Myocyte (in vitro differentiated cells): ENCODE measurements at regions not wholly inside any gene's neighbourhood (a gene's known extent, or its start where the extent isn't known, plus 50 kb on each side); places are given as distances from the start of the nearest gene placed in this dataset.

Source experiments
- DNase-seq: peaks from one replicate; pipeline ENCODE4 v3.0.0-alpha.2; 2012; ENCODE audit warnings: low read depth

DNA sequence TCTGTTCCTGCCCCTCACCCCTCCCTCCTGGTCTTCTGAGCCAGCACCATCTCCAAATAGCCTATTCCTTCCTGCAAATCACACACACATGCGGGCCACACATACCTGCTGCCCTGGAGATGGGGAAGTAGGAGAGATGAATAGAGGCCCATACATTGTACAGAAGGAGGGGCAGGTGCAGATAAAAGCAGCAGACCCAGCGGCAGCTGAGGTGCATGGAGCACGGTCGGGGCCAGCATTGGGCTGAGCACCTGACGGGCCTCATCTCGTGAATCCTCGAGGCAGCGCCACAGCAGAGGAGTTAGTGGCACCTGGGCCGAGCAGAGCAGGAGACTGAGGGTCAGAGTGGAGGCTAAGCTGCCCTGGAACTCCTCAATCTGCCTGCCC, 941.8 kb downstream of the BRD1 start:
- DNase-seq = no peak

GRCh38 chr22:48885271-48885918, 942.3 kb downstream of the BRD1 start:
- DNase-seq = no peak

- no peak for DNase-seq
These were observed 942.9 kb downstream of the BRD1 start for GRCh38 chr22:48884786-48885185.

- no peak for DNase-seq
These were observed 943.3 kb downstream of the BRD1 start for GRCh38 chr22:48884324-48884723.

GRCh38 chr22:48883211-48883960, 944.3 kb downstream of the BRD1 start:
- no peak for DNase-seq

GRCh38 chr22:48882636-48883200, 945.0 kb downstream of the BRD1 start:
- no peak for DNase-seq

DNA sequence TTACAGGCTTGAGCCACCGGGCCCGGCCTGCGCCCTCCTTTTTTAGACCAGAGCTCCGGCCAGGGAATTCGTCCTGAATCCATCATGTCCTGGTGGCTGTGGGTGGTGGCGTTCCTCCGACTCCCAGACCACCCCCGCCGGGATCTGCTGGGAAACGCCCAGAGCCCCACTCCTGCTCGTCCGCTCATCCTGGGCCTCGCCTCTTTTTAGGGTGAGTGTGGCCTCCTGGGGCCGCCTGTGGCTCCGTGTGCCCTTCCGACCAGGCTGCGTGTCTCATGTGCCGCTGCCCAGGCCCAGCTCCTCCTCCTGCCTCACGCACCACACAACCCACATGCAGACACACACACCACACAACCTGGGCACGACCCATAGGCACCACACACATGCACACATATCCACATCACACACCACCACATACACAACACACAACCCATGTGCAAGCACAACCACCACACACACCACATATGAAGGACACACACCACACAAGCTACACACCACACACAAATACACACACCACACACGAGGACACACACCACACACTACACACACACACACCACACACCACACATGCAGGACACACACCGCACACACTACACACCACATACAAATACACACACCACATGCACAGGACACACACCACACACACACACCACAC, 946.2 kb downstream of the BRD1 start:
- DNase-seq = no peak

GRCh38 chr22:48880749-48881148, 946.9 kb downstream of the BRD1 start:
- no peak for DNase-seq

GRCh38 chr22:48876951-48877350, 950.7 kb downstream of the BRD1 start:
- no peak for DNase-seq

DNA sequence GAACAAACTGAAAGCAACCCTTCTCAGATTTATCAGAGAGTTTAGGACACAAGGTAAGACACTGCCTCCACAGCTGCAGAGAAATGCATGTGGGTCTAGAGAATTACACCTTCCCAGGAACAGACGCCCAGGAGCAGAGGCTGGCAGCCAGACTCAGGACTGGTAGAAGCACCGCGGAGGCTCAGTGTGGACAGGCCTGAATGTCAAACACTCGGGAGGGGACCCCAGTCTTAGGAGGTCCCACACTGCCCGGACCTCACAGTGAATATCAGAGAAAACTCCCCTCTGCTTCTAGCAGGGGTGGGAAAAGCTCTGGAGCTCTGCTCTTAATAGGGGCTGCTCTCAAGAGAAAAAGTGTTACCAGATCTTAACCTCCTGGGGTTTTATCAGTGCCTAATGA, 952.7 kb downstream of the BRD1 start:
- DNase-seq = no peak

DNA sequence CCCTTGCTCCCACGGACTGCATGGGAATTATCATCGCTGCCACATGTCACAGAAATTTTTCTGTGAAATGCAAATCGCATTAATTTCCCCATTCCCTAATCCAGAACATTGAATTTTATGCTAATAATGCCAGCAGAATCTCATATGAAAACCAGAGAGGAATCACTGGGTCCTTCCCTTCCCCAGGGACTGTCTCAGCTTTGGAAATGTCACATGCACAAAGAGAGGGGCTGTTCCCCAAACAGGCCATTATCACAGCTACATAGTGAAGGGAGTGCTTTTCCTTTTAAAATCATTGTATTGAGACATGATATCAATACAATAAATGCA, 954.5 kb downstream of the BRD1 start:
- DNase-seq = no peak

- no peak for DNase-seq
These were observed 955.1 kb downstream of the BRD1 start for GRCh38 chr22:48872271-48873190.

DNA sequence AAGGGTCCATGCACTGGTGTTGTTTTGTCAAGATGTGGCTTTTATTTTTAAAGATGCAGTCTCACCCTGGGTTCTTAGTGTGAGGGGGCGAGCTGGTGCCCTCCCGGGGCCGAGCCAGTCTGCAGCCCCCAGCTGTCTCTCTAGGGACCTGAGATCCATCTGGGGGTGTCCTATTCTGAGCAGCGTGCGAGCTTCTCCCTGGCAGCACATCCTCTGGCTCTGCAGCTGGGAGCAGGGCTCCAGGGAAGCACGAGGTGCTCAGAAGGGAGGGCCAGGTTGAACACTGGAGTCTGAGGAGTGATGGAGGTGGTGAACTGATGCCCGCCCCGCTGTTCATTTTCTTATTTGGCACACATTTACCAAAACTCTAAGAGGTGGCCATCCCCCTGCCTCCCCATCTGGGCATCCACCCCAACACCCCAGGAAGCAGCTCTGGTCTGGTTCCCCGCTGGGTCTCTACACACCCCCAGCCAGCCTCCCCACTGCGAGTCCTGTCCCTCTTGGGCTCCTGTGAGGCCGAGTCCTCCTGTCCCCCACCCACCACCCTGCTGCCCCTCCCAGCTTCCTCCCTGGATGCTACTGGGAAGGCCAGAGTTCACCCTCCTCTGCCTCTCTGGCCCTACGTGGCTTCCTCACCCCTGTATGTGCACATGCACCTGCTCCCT, 956.4 kb downstream of the BRD1 start:
- no peak for DNase-seq

DNA sequence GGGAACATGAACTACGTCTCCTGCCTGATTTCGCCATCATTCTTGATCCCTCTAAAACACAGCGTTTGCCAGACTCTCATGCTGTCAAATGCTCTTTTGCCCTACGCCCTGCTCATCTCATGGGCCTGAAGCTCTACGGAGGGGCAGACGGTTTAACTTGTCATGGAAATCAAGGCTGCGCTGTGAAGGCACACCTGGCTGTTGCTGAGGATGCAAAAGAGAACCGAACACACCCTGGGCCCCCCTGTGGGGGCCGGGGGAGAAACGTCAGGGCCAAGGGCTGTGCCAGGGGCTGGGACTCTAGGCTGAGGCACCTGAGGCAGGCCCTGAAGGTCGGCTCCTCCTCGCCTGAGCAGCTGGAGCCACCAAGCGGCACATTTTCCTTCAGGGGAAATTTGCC, 957.2 kb downstream of the BRD1 start:
- DNase-seq = no peak

DNA sequence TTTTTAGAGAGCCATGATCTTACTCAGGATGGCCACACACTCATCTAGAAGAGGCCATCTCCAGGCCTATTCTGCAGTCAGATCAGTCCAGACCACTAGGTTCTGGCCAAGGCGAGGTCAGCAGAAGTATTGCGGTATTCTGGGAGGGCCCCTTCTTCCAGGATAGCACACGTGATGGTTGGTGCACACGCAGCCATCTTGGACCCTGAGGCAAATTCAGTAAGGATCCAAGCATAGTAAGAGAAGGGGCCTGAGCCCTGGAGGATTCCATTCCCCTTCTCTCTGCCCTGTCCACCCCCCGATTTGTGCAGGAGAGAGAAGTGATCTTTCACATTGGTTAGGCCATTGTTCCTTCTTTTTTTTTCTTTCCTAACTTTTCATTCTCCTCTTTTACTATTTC, 957.9 kb downstream of the BRD1 start:
- DNase-seq = no peak

GRCh38 chr22:48869161-48869560, 958.5 kb downstream of the BRD1 start:
- no peak for DNase-seq

GRCh38 chr22:48868554-48868953, 959.1 kb downstream of the BRD1 start:
- DNase-seq = no peak

DNA sequence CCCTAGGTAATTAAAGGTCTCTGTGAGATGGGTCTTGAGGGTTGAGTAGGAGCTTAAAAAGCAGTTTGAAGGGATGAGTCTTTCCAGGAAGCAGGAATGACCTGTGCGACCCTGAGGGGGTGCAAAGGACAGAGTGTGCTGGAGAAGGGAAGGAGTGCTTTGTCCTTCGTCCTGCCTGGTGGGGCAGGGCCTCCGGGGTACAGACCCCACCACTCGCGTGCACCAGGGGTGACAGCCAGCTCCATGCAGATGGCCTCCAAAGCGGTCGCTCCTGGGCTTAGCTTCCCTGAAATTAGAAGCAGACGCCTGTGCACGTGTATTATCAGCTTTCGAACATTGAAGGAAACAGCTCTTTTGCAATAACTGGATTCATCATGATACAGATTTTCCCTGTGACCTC, 959.8 kb downstream of the BRD1 start:
- DNase-seq = no peak

- no peak for DNase-seq
These were observed 960.6 kb downstream of the BRD1 start for GRCh38 chr22:48866906-48867681.

GRCh38 chr22:48864748-48865147, 962.9 kb downstream of the BRD1 start:
- DNase-seq = no peak
